Cardiac septum (tissue), 1 donor: ENCODE measurements at regions not wholly inside any gene's neighbourhood (a gene's known extent, or its start where the extent isn't known, plus 50 kb on each side); places are given as distances from the start of the nearest gene placed in this dataset.

ENCODE experiments used
- DNase-seq: peaks from one replicate; pipeline ENCODE4 v3.0.0-alpha.2; 2020; ENCODE audit warnings: low spot score
- intact Hi-C: fragments of 100-400 bp; cut with DNase I; formaldehyde crosslinking; loops from one replicate; pipeline ENCODE4 v1.14.0; 2022
- donor health status: DM: no; HTN: no; CAD: no.

DNA sequence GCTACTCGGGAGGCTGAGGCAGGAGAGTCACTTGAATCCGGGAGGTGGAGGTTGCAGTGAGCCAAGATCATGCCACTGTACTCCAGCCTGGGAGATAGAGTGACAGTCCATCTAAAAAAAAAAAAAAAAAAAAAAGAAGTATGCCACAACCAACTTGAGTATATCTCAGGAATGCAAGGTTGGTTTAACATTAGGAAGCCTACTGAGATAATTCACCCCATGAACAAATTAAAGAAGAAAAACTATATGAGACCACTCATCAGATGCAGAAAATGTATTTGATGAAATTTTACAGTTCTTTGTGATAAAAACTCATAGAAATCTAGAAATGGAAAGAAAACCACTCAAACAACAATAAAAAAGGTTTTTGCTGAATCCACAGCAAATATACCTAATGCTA, 373.8 kb downstream of the LMO4 start:
- DNase-seq = no peak
- intact Hi-C loops = no loop called here

DNA sequence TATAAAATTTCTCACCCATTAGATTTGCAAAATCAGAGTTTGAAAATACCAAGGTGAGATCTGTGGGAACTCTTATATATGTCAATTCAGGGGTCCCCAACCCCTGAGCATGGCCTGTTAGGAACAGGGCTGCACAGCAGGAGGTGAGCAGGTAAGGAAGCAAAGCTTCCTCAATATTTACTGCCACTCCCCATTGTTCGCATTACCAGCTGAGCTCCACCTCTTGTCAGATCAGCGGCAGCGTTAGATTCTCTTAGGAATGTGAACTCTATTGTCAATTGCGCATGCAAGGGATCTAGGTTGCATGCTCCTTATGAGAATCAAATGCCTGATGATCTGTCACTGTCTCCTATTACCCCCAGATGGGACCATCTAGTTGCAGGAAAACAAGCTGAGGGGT, 376.6 kb downstream of the LMO4 start:
- intact Hi-C loops = no loop called here
- DNase-seq = no peak

DNA sequence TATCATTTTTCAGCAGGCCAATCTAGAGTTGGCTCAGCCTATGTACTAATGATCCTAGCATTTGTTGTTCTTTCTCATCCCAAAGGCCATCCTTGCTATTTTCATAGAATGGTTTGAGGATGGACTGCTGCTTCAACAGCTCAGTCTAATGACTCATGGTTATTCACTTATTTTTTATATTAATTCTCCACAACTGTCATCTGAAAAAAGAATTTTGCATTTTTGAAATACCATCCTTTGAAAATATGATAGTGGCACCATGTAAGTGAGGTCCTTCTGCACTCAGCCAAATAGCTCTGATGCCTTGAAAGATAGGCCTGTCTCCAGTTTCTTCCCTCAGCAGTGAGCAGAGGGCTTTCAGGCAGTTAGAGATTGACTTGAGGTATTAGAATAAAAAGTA, 377.5 kb downstream of the LMO4 start:
- DNase-seq = no peak
- intact Hi-C loops = no loop called here

DNA sequence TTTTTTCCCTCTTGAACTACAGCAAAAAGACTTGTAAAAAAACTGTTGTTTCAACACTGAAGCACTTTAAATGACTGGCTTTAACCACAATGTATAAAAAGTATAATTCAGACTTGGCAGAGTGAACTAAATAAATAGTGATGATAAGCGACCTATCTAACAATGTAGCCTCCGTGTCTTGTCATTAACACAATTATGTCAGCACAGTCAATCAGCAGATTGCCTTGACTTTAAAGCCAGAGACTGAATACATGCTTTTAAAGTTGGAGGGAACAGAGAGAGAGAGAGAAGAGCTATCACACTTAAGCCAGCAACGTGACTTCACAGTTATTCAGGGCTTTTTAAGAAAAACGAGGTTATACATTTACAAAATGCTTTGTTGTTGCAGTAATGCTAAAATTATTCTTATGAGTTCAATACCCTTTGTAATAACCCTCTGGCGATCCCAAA, 378.1 kb downstream of the LMO4 start:
- DNase-seq = no peak
- intact Hi-C loops = no loop called here

DNA sequence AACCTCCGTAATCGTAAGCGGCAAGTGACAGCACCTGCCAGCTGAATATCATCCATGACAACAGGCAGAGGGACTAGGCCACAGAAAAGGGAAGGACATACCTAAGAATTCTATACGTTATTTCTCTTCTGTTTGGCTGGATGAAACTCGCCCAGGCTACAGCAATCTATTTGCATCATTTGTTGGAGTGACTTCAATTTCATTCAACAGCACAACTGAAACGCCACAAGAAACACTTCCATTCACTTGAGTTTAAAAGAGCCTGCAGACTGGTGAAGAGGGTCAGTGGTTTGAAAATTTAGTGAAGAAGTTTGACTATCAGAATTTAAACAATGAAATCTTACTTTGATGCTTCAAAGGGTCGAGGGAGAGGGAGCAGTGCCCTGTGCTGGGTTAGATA, 378.7 kb downstream of the LMO4 start:
- intact Hi-C loops = no loop called here
- no peak for DNase-seq

DNA sequence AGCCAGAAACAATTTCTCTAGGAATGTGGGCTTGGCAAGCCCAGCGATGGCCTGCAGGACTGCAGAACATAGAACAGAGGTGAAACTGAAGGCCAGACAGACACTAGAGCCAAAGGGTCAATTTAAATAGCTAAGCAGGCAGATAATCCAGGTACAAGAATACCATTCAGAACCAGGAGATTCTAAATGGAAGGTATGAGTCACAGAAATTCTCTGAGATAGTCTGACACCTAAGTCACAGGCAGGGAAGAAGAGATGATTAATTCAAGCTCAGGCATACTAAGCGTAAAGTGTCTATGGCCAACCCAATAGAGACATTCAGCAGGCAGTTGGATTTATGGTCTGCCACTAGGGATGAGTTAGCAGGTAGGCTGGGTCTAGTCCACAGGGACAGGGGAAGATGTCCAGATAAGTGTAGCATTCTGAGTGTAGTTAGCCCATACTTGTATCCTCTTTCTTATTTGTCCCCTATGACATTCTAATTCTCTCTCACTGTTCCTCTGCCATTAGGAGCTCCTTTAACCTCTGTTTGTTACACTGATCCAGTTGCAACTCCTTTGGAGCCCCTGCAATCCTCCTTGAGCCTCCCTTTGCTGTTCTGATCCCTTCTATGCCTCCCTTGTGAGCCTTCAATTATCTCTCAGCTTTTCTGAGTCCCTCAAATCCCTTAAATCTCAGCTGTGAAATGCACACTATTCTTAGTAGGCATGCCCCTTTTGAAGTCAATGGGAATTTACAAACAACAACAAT, 383.8 kb downstream of the LMO4 start:
- no peak for DNase-seq
- intact Hi-C loops = no loop called here

DNA sequence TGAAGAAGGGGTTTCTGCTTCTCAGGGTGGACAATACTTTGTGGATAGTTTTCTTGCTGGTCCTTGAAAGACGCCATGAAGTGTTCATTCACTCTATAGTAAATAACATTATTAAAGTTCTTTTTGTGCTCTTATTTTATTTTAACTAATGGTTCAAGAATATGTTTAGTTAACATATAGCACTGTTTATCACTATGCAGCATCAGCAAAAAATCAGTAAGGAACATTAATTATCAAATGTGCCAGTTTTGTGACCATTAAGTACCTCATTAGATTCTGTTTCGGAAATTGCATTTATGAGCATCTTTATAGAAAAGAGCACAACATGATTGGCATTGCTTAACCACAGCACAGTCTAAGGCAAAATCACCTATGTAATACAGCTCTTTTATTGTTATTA, 385.6 kb downstream of the LMO4 start:
- no peak for DNase-seq
- intact Hi-C loops = no loop called here

DNA sequence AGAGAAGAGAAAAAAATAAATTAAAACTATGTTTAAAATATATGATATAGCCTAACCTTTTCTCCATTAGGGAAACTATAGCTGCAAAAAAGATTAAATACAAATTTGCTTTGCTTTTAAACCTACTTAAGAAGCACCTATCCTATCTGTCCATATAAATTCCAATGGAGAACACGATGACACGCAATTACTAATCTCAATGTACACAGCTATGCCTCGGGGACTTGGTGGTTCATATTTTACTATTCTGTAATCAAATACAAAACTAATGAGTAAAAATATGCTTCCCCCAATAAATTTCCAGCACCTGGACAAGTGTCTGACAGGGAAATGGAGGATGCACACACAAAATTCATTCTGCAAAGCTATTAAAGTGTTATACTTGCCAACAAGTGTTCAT, 386.4 kb downstream of the LMO4 start:
- intact Hi-C loops = no loop called here

DNA sequence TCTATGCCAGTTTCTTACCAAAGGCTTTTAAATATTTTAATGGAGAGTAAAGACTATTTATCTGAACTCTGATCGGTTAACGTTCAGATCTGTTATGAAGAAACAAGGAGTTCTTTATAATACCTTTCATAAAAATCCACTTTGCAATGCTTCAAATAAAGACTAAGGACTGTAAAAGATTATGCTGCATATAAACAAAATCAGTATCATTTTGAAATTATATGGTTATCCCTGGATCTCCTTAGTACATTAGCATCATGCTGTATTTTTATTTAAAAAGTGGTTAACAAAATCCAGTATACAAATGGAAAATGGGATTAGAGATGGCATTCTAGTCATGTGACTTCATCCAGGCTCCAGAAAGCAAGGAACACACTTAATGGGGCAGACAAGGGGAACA, 386.8 kb downstream of the LMO4 start:
- intact Hi-C loops = no loop called here
- no peak for DNase-seq

More for the DNA sequence above, 386.4 kb downstream of the LMO4 start:
- no peak for DNase-seq

DNA sequence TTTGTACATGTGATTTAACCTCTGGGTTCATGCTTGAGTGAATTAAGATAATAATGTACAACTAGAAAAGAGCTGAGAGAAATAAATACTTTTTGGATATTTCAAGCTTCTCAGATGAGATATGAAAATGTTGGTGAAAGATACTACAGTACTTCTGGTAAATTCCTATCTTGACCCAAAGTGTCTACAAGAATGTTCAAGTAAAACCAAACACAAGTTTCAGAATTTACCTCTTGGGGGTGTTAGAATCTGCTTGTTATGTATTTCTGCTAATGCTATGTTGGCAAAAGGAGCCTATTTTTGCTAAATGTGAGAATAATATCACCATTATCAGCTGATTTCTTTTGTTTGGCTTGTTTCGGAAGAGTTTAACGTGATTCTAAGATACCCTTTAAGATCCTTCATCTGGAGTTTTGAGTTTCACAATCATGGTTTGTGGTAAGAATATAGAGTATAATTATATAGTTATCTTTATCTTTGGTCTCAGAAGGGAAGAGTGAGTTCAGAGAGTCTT, 388.5 kb downstream of the LMO4 start:
- intact Hi-C loops = no loop called here
- no peak for DNase-seq

DNA sequence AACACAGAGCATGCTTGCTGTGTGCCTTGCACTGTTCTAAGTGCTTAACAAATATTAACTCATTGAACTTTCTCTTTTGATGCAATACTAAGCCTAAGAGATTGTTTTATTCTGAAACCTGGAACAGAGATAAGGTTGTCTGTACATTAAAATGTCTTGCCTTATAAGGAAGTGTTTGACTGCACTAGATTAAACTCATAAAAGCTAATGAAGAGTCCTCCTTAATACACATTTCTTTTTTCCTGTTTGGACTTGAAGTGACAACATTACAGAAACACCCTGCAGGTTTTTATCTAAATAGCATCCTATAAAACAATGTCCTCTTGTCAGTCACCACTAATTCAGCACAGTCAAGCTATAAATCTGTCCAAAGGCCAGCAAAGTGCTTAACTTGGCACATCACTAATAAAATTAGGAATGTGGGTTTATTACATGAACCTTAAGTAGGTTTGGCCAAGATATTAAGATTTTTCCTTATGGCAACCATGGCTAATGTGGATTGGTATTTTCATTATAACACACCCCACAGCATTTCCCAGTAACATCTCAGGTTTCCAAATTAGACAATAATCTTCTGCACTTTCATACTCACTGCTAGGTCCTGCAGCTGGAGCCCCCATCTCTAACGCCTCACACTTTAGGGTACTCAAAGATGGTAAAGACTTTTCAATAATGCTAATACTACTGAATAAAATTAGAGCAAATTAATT, 389.7 kb downstream of the LMO4 start:
- intact Hi-C loops = no loop called here
- DNase-seq = no peak

DNA sequence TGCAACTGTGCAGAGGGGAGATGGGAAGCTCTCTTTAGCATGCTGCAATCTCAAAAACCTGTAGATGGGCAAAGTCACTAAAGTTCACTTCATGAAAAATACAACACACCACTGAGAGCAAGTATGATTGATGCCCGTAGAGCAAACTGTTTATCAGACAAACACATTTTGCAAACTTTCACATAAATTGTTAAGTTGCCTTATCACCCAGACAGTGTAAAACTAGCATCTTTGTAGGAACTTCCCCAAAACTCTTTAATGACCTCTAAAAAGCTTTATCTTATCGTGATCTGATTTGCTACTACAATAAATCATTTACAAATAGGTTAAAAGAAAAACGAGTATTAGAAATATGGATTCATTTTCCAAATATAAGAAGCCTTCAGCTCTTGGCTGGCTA, 391.0 kb downstream of the LMO4 start:
- DNase-seq = no peak
- intact Hi-C loops = no loop called here

DNA sequence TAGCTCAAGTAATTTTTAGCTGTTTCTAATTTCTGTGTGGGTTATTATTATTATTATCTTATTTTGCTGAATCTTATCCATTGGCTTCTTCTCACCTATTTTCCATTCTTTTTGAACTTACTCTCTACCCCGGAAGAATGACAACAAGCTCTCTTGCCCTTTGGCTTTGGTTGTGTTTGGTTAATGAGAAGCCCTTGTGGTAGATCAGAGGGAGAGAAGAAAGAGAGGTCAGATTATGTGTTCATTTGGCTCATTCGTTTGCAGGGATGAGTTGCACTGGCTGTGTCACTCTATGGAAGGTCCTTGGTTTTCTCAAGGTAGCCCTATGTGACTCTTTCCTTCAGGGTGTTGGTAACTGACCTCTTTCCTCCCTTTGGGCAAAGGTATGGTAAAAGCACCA, 391.9 kb downstream of the LMO4 start:
- intact Hi-C loops = no loop called here
- DNase-seq = no peak

DNA sequence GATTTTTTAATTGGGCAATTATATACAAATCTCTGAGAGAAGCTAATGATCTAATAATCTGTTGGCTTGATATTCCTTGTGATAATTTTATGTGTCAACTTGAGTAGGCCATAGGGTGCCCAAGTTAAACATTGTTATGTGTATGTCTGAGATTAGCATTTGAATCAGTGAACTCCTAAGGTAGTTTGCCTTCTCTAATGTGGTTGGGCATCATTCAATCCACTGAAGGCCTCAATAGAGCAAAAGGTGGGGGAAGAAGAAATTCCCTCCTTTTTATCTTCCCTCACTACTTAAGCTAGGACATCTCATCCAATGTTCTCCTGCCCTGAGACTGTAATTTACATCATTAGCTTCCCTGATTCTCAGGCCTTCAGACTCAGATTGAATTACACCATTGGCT, 394.5 kb downstream of the LMO4 start:
- DNase-seq = no peak
- intact Hi-C loops = no loop called here

DNA sequence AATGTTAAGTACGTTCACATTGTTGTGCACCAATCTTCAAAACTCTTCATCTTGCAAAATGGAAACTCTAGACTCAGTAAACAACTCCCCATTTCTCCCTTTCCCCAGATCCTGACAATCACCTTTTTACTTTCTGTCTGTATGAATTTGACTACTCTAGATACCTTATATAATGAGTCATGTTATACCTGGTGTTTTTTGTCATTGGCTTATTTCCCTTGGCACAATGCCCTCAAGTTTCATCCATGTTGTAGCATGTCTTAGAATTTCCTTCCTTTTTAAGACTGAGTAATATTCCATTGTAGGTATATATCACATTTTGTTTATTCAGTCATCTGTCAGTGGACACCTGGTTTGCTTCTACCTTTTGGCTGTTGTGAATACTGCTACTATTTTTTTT, 399.5 kb downstream of the LMO4 start:
- no peak for DNase-seq

DNA sequence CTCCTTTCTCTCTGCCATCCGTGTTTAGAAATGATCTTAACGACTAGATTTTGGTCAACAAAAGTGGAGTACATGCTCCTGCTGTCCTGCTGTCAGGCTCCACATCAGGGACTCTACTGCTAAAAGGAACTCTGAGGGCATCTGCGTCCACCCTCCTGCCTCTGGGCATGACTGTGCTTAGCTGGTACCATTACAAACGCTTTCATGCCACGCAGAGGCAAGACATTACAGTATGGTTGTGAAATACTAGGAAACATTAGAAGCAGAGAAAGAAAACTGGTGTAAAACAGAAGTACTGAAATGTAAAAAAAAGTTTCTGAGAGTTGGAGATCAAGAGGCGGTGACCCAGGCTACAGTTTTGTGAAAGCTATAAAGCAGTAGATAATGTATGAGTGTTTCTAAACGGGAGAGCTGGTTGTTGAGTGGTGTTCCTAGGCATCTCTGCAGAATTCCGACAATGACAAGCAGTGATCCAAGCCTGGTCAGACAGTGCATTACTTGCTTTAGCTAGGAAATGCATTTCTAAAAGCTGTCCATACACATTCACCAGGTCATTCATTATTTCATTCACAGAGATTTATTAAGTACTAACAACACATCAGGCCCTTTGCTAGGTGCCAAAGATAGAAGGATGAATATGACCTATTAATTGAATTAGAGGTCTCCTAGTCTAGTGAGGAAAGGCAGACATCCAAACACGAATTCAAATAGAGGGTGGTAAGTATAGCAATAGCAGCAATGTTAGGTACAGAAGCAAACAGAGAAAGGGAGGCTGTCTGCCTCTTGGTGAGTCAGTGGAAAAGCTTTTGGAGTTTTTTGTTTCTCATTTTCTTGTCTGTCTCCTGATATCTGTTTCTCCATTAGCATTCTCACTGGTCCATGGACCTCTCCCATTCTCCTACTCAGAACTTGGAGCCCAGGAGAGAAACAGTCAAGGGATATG, 401.9 kb downstream of the LMO4 start:
- DNase-seq = no peak
- intact Hi-C loops = no loop called here

More for the DNA sequence above, 399.5 kb downstream of the LMO4 start:
- intact Hi-C loops = no loop called here

DNA sequence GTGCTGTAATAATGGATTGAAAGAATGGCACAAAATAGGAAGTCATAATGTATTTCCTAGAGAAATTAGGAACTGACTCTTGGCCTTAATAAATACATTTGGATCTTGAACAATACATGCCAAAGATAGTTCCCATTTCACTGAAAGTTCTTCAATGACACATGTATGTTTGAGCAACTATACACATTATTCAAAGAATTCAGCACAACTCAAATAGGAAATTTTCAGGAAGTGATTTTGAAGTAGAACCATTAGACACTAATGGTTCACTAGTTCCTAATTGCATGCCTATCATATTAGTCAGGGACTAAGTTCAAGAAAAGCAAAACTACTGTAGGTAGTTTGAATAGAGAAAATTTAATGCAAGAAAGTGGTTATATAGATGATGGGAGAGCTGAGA, 404.7 kb downstream of the LMO4 start:
- intact Hi-C loops = no loop called here
- DNase-seq = no peak

DNA sequence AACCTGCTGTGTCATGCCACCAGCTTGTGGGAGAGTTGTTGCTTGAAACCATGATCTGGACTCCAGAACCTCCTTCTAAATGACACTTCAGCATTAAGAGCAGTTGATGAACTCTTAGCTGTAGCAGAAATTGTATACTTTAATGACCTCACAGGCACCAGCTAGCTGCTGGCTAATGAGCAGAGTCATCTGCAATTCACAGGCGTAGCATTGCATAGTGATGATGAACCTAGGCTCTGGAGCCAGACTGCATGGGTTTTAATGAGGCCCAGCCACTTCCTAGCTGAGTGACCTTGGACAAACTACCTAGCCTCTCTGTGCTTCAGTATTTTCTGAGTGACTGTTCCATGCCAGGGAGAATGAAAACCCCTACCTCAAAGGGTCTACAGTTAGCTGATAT, 407.1 kb downstream of the LMO4 start:
- intact Hi-C loops = no loop called here
- DNase-seq = no peak

DNA sequence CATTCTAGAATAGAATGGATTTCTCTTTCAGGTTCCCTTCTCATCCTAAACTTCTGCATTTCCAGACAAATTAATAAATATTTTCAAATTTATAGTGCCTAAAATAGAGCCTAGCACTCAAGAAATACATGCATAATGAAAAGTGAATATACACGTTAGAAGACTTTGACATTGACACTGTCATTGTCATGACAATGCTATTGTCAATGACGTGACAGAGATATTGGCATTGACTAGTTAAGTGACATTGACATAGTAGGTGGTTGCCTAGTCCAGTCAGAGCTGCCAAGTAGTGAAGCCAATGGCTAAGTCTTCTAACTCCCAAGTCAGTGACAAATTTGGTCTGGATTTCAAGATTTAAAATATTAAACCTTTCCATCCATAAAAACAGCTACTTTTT, 410.5 kb downstream of the LMO4 start:
- DNase-seq = no peak
- intact Hi-C loops = no loop called here

DNA sequence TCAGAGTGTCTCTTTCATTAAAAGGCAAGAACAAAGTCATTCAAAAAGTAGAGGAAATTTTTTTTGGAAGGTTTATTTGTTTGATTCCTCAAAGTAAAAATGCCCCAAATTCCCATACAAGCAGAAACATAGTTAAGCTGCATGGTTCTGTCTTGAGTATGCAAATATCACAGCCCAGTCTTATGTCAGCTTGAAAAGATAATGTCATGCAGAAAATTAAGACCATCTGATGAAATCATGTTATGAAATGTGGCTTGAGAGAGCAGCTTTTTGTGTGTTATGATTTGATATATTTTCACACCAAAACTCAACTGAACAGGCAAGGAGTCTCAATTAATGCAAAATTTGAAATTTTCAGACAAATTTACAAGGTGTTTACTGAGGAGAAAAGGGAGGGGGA, 411.0 kb downstream of the LMO4 start:
- intact Hi-C loops = no loop called here
- no peak for DNase-seq
